Endothelial cell of umbilical vein (primary cell): ENCODE measurements at regions not wholly inside any gene's neighbourhood (a gene's known extent, or its start where the extent isn't known, plus 50 kb on each side); places are given as distances from the start of the nearest gene placed in this dataset.

Experiments used
- BruUV-seq: library from RNA; stranded (reverse); fragments of 400-500 nt; replicated peaks from 2 replicates; lab custom pipeline; 2021; lab: Mats Ljungman, UMichigan
- CTCF ChIA-PET: fragments of 300-600, 350-600 bp; sonication (Branson Sonifier 250); formaldehyde crosslinking; loops from one replicate; lab custom pipeline; 2021; ENCODE audit warnings: antibody characterized with exemption, inconsistent platforms; lab: Charles Lee
- POLR2A ChIA-PET: fragments of 300-600, 350-600 bp; sonication (Branson Sonifier 250); formaldehyde crosslinking; loops from one replicate; lab custom pipeline; 2021; ENCODE audit warnings: antibody characterized with exemption, inconsistent platforms; lab: Charles Lee
- DNase-seq: peaks from one replicate; pipeline ENCODE4 v3.0.0-alpha.2; 2011; ENCODE audit warnings: low read depth, low spot score
- FAIRE-seq: peaks from 2 replicates; lab custom pipeline; 2011; peaks lifted over from hg19 to GRCh38; lab: Jason Lieb, UNC
- H2AFZ ChIP-seq: 2 replicates; pipeline ENCODE4 v1.6.0; 2012; ENCODE audit warnings: low read depth, low read length, control low read depth, inconsistent platforms
- H3K27ac ChIP-seq: 2 replicates; pipeline ENCODE4 v1.5.1; 2011; ENCODE audit warnings: low read depth, mild to moderate bottlenecking, control low read depth, low read length, moderate library complexity; ENCODE audit not compliant: insufficient read depth
- H3K27me3 ChIP-seq, 2 experiments: 2 replicates each; pipeline versions ENCODE4 v1.6.0 to v1.6.1; 2011; ENCODE audit warnings: low read length in 2 of 2, mixed read lengths in 1 of 2; ENCODE audit not compliant: control insufficient read depth in 2 of 2, insufficient read depth in 2 of 2
- H3K36me3 ChIP-seq, 2 experiments: 2 replicates in 1 of 2; 3 replicates in 1 of 2; pipeline ENCODE4 v1.5.1; 2011; ENCODE audit warnings: low read length in 2 of 2, mild to moderate bottlenecking in 1 of 2, moderate library complexity in 1 of 2; ENCODE audit not compliant: control insufficient read depth in 2 of 2, insufficient read depth in 2 of 2; ENCODE audit errors: extremely low read depth in 1 of 2
- H3K4me1 ChIP-seq: 3 replicates; pipeline ENCODE4 v1.5.1; 2011; ENCODE audit warnings: mild to moderate bottlenecking, low read length; ENCODE audit not compliant: control insufficient read depth, insufficient read depth; ENCODE audit errors: extremely low read depth
- H3K4me2 ChIP-seq: 2 replicates; pipeline ENCODE4 v1.6.1; 2011; ENCODE audit warnings: low read length, control low read depth, mixed read lengths; ENCODE audit not compliant: insufficient read depth
- H3K4me3 ChIP-seq, 3 experiments: fragments of 200-600 bp in 1 of 3; sonication (generic), shearing (Covaris generic) in 1 of 3; replicated peaks in 1 of 3; 2 replicates each; pipeline ENCODE4 v1.5.1; 2011 to 2016; ENCODE audit warnings: control low read depth in 3 of 3, low read length in 3 of 3, mild to moderate bottlenecking in 2 of 3, inconsistent platforms in 1 of 3, low read depth in 1 of 3, moderate library complexity in 1 of 3; ENCODE audit not compliant: insufficient read depth in 1 of 3
- H3K79me2 ChIP-seq: 2 replicates; pipeline ENCODE4 v1.6.0; 2012; ENCODE audit warnings: low read length, inconsistent platforms; ENCODE audit not compliant: control insufficient read depth, insufficient read depth
- H3K9ac ChIP-seq: replicated peaks from 2 replicates; pipeline ENCODE3; 2011; ENCODE audit warnings: low read length, control low read depth; ENCODE audit not compliant: insufficient read depth; ENCODE audit errors: extremely low read depth
- H3K9me1 ChIP-seq: replicated peaks from 3 replicates; pipeline ENCODE4 v1.6.0; 2011; ENCODE audit warnings: mild to moderate bottlenecking, low read length; ENCODE audit not compliant: control insufficient read depth, insufficient read depth; ENCODE audit errors: extremely low read depth
- H3K9me3 ChIP-seq: replicated peaks from 2 replicates; pipeline ENCODE4 v1.5.1; 2012; ENCODE audit warnings: low read length, inconsistent platforms; ENCODE audit not compliant: control insufficient read depth, insufficient read depth
- H4K20me1 ChIP-seq: replicated peaks from 2 replicates; pipeline ENCODE3; 2011; ENCODE audit warnings: mild to moderate bottlenecking, low read length; ENCODE audit not compliant: control insufficient read depth, insufficient read depth; ENCODE audit errors: extremely low read depth
- EZH2 ChIP-seq: IDR thresholded peaks from 2 replicates; pipeline ENCODE4 v1.6.1; 2012; ENCODE audit warnings: borderline replicate concordance, low read depth, mild to moderate bottlenecking, moderate library complexity, low read length, inconsistent platforms; ENCODE audit not compliant: severe bottlenecking
- FOS ChIP-seq: IDR thresholded peaks from 2 replicates; pipeline ENCODE4 v1.6.1; 2011; ENCODE audit warnings: mild to moderate bottlenecking, low read length, moderate library complexity, borderline replicate concordance; ENCODE audit not compliant: insufficient read depth
- GATA2 ChIP-seq: IDR thresholded peaks from 2 replicates; pipeline ENCODE4 v1.7.0; 2011; ENCODE audit warnings: low read depth, mild to moderate bottlenecking, moderate library complexity, mixed read lengths, low read length; ENCODE audit not compliant: insufficient read length, insufficient read depth
- JUN ChIP-seq: IDR thresholded peaks from 2 replicates; pipeline ENCODE4 v1.6.1; 2011; ENCODE audit warnings: borderline replicate concordance, low read depth; ENCODE audit not compliant: insufficient read length, insufficient read depth
- MYC ChIP-seq: IDR thresholded peaks from one replicate; pipeline ENCODE4 v1.6.1; 2011; ENCODE audit warnings: mild to moderate bottlenecking, low read depth, low read length
- POLR2A ChIP-seq: IDR thresholded peaks from 2 replicates; pipeline ENCODE4 v1.6.1; 2012; ENCODE audit warnings: low read depth, mild to moderate bottlenecking, control low read depth, low read length
- POLR2AphosphoS5 ChIP-seq: IDR thresholded peaks from 2 replicates; pipeline ENCODE4 v1.6.1; 2012; ENCODE audit warnings: low read depth, mild to moderate bottlenecking, control low read depth, low read length, moderate library complexity; ENCODE audit not compliant: insufficient read depth
- dilution Hi-C: fragments of 300-500 bp; cut with MboI; formaldehyde crosslinking; loops from one replicate; pipeline ENCODE4 v1.15.0; 2019; ENCODE audit warnings: low sequenced_read_pairs; ENCODE audit not compliant: extremely low pct_ligation_motif_present
- intact Hi-C: fragments of 100-400 bp; cut with micrococcal nuclease; formaldehyde crosslinking; loops from one replicate; pipeline ENCODE4 v1.10.0; 2022
- TF ChIP-seq, protein P1 (sequence below), 2 donors: IDR thresholded peaks; 1 replicate in 1 of 2; 2 replicates in 1 of 2; pipeline ENCODE4 v1.5.1; 2011; ENCODE audit warnings: low read length in 2 of 2, mild to moderate bottlenecking in 2 of 2, moderate library complexity in 2 of 2, control low read depth in 1 of 2, inconsistent platforms in 1 of 2, low read depth in 1 of 2; ENCODE audit not compliant: insufficient read depth in 1 of 2; ENCODE audit errors: extremely low read depth in 1 of 2
- TF ChIP-seq, protein P2 (sequence below): IDR thresholded peaks from 2 replicates; pipeline ENCODE4 v1.6.1; 2011; ENCODE audit not compliant: insufficient read depth, insufficient read length

DNA sequence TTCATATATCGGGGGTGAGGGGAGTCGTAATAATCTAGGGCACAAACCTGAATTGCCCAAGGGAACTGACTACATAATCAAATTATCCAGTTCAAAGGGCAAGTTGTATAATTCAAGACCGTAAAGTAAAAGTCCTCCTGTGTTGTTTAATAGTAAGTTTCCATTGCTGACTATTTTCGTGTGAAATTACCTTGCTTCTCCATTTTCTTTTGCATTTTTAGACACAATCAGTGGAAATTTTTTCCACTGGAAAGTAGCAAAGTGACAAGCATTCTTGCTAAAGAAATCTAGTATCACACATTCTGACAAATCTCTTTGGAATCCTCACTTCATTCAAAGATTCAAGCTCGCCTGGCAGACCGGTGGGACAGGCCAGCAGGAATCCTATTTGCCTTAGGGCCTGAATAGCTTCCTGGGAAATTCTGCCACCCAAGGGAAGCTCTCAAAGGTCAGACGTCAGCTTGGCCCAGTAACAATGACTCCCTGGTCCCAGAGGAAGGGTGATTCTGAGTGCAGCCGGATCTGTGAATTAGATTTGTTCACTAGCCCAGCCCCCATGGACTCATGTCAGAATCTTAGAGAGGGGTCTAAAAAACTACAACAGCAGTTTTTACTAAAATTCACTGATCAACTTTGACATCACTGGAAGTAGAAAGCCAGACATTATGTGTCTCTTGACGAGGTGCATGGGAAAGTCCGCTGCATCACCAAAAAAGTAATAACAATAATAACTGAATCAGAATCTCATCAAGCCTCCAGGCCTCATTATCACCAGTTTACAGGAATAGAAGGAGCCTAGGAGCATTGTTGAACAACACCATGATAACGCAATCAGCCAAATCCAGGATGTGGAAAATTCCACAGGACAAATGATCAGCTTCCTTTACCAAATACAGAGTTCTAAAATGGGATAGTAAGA, 161.0 kb downstream of the SKIDA1 start:
- dilution Hi-C loops (no loop called here), intact Hi-C loops (loop anchor here (1.0 to 2.0 kb wide), 7 partner anchors 28 to 162 kb away; no protein-coding TSS in a partner anchor)
- CTCF ChIA-PET: interaction anchor here (0.8 to 3.2 kb wide), 7 partner anchors 9 to 86 kb away, joined by 3 to 14 read pairs (median 4); no protein-coding TSS in a partner anchor
- H3K4me2 ChIP-seq: peak overlapping the region; percentile 54
- BruUV-seq: TSS peak; percentile 78
- H3K27ac ChIP-seq: peak overlapping the region; percentile 96
- peak; percentile 97 for DNase-seq
- H3K9me3 ChIP-seq: no peaks in the 10 kb centered on the region
- H3K4me1 ChIP-seq: peaks cover 40% of the 10 kb centered on the region
- H4K20me1 ChIP-seq: no peaks in the 10 kb centered on the region
- no peaks in the 10 kb centered on the region for H3K36me3 ChIP-seq
- TF ChIP-seq, protein P1, sequence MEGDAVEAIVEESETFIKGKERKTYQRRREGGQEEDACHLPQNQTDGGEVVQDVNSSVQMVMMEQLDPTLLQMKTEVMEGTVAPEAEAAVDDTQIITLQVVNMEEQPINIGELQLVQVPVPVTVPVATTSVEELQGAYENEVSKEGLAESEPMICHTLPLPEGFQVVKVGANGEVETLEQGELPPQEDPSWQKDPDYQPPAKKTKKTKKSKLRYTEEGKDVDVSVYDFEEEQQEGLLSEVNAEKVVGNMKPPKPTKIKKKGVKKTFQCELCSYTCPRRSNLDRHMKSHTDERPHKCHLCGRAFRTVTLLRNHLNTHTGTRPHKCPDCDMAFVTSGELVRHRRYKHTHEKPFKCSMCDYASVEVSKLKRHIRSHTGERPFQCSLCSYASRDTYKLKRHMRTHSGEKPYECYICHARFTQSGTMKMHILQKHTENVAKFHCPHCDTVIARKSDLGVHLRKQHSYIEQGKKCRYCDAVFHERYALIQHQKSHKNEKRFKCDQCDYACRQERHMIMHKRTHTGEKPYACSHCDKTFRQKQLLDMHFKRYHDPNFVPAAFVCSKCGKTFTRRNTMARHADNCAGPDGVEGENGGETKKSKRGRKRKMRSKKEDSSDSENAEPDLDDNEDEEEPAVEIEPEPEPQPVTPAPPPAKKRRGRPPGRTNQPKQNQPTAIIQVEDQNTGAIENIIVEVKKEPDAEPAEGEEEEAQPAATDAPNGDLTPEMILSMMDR (IDR thresholded peaks at IDR 0.05; ENCODE audit: extremely low read depth in 1 of 2, insufficient read depth in 1 of 2, low read depth in 1 of 2, low read length in 2 of 2): no peak
- TF ChIP-seq, protein P2, sequence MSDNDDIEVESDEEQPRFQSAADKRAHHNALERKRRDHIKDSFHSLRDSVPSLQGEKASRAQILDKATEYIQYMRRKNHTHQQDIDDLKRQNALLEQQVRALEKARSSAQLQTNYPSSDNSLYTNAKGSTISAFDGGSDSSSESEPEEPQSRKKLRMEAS: no peak
- TF ChIP-seq GATA2 (peak; percentile 84), FOS (peak; percentile 32), POLR2A (no peak), EZH2 (no peak), POLR2AphosphoS5 (peak; percentile 47), MYC (no peak), JUN (peak; percentile 62)
- H3K9me1 ChIP-seq: no peaks in the 10 kb centered on the region
- no peak overlapping the region for H3K4me3 ChIP-seq
- peak; percentile 87 for FAIRE-seq
- no peaks in the 10 kb centered on the region for H3K27me3 ChIP-seq
- peak overlapping the region; percentile 28 for H2AFZ ChIP-seq
- no peaks in the 10 kb centered on the region for H3K79me2 ChIP-seq
- POLR2A ChIA-PET: interaction anchor here (0.6 kb wide), 1 partner anchor 44 kb away, joined by 3 read pairs; no protein-coding TSS in a partner anchor
- peak overlapping the region; percentile 70 for H3K9ac ChIP-seq
